HepG2 (cell line): ENCODE measurements at regions not wholly inside any gene's neighbourhood (a gene's known extent, or its start where the extent isn't known, plus 50 kb on each side); places are given as distances from the start of the nearest gene placed in this dataset.
A peak's percentile ranks its signal among the peaks of the same experiment; 100 is the strongest.

Experiments
- ATAC-seq: fragments of 200-7000 bp; cut with Tn5 transposase; 3 replicates; pipeline ENCODE4 v1.9.1; 2020; ENCODE audit warnings: mild to moderate bottlenecking, moderate library complexity
- BruUV-seq: library from RNA; stranded (reverse); fragments of 400-500 nt; replicated peaks from 2 replicates; lab custom pipeline; 2021; lab: Mats Ljungman, UMichigan
- CTCF ChIA-PET: fragments of 300-600 bp; formaldehyde crosslinking; extraction: SDS; loops from one replicate; lab custom pipeline; 2021; ENCODE audit warnings: low total read pairs, inconsistent platforms, low intra/inter-chr PET ratio; lab: Yijun Ruan, JAX
- POLR2A ChIA-PET: fragments of 350-600 bp; sonication (Branson Sonifier 250); formaldehyde crosslinking; loops from one replicate; lab custom pipeline; 2020; ENCODE audit warnings: antibody characterized with exemption, inconsistent platforms; lab: Yijun Ruan, JAX
- DNase-seq: peaks from one replicate; pipeline ENCODE4 v3.0.0-alpha.2; 2015; ENCODE audit warnings: low spot score
- FAIRE-seq: peaks from 3 replicates; lab custom pipeline; 2011; peaks lifted over from hg19 to GRCh38; lab: Jason Lieb, UNC
- H2AFZ ChIP-seq: one replicate; pipeline ENCODE4 v1.6.1; 2011; ENCODE audit warnings: low read length, inconsistent platforms
- H3K27ac ChIP-seq: fragments of 300-600 bp; 3 replicates; pipeline ENCODE4 v1.8.0; 2011; ENCODE audit warnings: mixed run types, mild to moderate bottlenecking, mixed read lengths, low read length, inconsistent platforms; ENCODE audit not compliant: insufficient read depth; ENCODE audit errors: extremely low read length
- H3K27me3 ChIP-seq, 2 experiments: fragments of 200-600 bp in 1 of 2; 2 replicates in 1 of 2; 3 replicates in 1 of 2; pipeline versions ENCODE4 v1.6.0 to v1.8.0; 2011; ENCODE audit warnings: low read length in 2 of 2, mild to moderate bottlenecking in 2 of 2, moderate library complexity in 2 of 2, inconsistent platforms in 1 of 2; ENCODE audit not compliant: insufficient read depth in 2 of 2, control insufficient read depth in 1 of 2
- H3K36me3 ChIP-seq, 2 experiments: fragments of 200-600 bp in 1 of 2; replicated peaks in 1 of 2; 2 replicates in 1 of 2; 3 replicates in 1 of 2; pipeline versions ENCODE4 v1.5.1 to v1.8.0; 2011; ENCODE audit warnings: low read length in 2 of 2, inconsistent platforms in 1 of 2; ENCODE audit not compliant: insufficient read depth in 2 of 2, control insufficient read depth in 1 of 2
- H3K4me1 ChIP-seq: 2 replicates; pipeline ENCODE4 v1.5.1; 2012; ENCODE audit warnings: low read length, inconsistent platforms; ENCODE audit not compliant: insufficient read depth
- H3K4me2 ChIP-seq: 2 replicates; pipeline ENCODE4 v1.6.0; 2011; ENCODE audit warnings: low read depth, low read length, inconsistent platforms
- H3K4me3 ChIP-seq, 3 experiments: fragments of 200-600 bp in 1 of 3; sonication (generic), shearing (Covaris generic) in 1 of 3; replicated peaks in 1 of 3; 2 replicates each; pipeline ENCODE4 v1.5.1; 2011 to 2016; ENCODE audit warnings: low read length in 3 of 3, inconsistent platforms in 2 of 3, low read depth in 2 of 3, mild to moderate bottlenecking in 2 of 3, control low read depth in 1 of 3, mixed read lengths in 1 of 3; ENCODE audit not compliant: insufficient read depth in 1 of 3
- H3K79me2 ChIP-seq: one replicate; pipeline ENCODE4 v1.6.1; 2011; ENCODE audit warnings: low read length, inconsistent platforms; ENCODE audit not compliant: insufficient read depth
- H3K9ac ChIP-seq: 2 replicates; pipeline ENCODE4 v1.6.0; 2011; ENCODE audit warnings: mild to moderate bottlenecking, low read depth, low read length, inconsistent platforms; ENCODE audit not compliant: insufficient read depth
- H3K9me3 ChIP-seq: 2 replicates; pipeline ENCODE4 v1.5.1; 2012; ENCODE audit warnings: mild to moderate bottlenecking, low read length
- H4K20me1 ChIP-seq: 2 replicates; pipeline ENCODE4 v1.6.0; 2011; ENCODE audit warnings: inconsistent platforms, mild to moderate bottlenecking, low read length, moderate library complexity; ENCODE audit not compliant: insufficient read depth
- GTF2F1 ChIP-seq: fragments of 150-350 bp; IDR thresholded peaks from 2 replicates; pipeline ENCODE4 v1.6.1; 2014; ENCODE audit warnings: low read length
- LBX2 ChIP-seq: sonication (generic); formaldehyde crosslinking; IDR thresholded peaks from 2 replicates; pipeline ENCODE4 v1.5.0; 2020; ENCODE audit warnings: missing genetic modification reagents, mild to moderate bottlenecking, borderline replicate concordance
- NFYC ChIP-seq: IDR thresholded peaks from 2 replicates; pipeline ENCODE4 v1.6.1; 2016; ENCODE audit warnings: missing genetic modification reagents, missing compliant biosample characterization
- U2AF1 ChIP-seq: fragments of 200-400 bp; formaldehyde crosslinking; optimal IDR thresholded peaks from 2 replicates; pipeline ENCODE3; 2017; ENCODE audit warnings: mild to moderate bottlenecking, low read depth, low read length
- ZNF589 ChIP-seq: sonication (generic); formaldehyde crosslinking; conservative IDR thresholded peaks from 2 replicates; pipeline ENCODE4 v1.8.0; 2022; ENCODE audit warnings: mild to moderate bottlenecking, moderate library complexity, missing genetic modification reagents
- ZNF609 ChIP-seq: sonication (generic); formaldehyde crosslinking; IDR thresholded peaks from 2 replicates; pipeline ENCODE4 v1.4.0; 2020; ENCODE audit warnings: mild to moderate bottlenecking, missing genetic modification reagents, borderline replicate concordance
- ZNF713 ChIP-seq: sonication (generic); formaldehyde crosslinking; IDR thresholded peaks from 2 replicates; pipeline ENCODE4 v1.4.0; 2020; ENCODE audit warnings: mild to moderate bottlenecking, missing genetic modification reagents
- ZNF782 ChIP-seq: sonication (generic); formaldehyde crosslinking; IDR thresholded peaks from 2 replicates; pipeline ENCODE4 v1.4.0; 2020; ENCODE audit warnings: missing genetic modification reagents, mild to moderate bottlenecking, borderline replicate concordance
- ZSCAN22 ChIP-seq: sonication (generic); formaldehyde crosslinking; IDR thresholded peaks from 2 replicates; pipeline ENCODE4 v1.4.0; 2020; ENCODE audit warnings: mild to moderate bottlenecking, missing genetic modification reagents
- ZXDC ChIP-seq: sonication (generic); formaldehyde crosslinking; IDR thresholded peaks from 2 replicates; pipeline ENCODE4 v1.5.0; 2020; ENCODE audit warnings: mild to moderate bottlenecking, missing genetic modification reagents
- WGBS: methylation state at CpG from one replicate; pipeline ENCODE4 v1.1.6; 2017; ENCODE audit warnings: low lambda C conversion rate; 5-methylcytosine and 5-hydroxymethylcytosine counted together
- in situ Hi-C: cut with HindIII; loops from 2 replicates; pipeline ENCODE4 v1.10.0; 2017; ENCODE audit warnings: low pct_unique_long_range_greater_than_20kb; ENCODE audit not compliant: extremely low pct_ligation_motif_present
- intact Hi-C: fragments of 100-400 bp; cut with micrococcal nuclease; formaldehyde crosslinking; loops from one replicate; pipeline ENCODE4 v1.10.0; 2022; ENCODE audit not compliant: unreplicated experiment
- TF ChIP-seq, protein P1 (sequence below): sonication (generic); formaldehyde crosslinking; IDR thresholded peaks from 2 replicates; pipeline ENCODE4 v1.5.0; 2020; ENCODE audit warnings: missing genetic modification reagents
- TF ChIP-seq, protein P2 (sequence below): fragments of 450-650 bp; IDR thresholded peaks from 2 replicates; pipeline ENCODE4 v1.6.1; 2016

DNA sequence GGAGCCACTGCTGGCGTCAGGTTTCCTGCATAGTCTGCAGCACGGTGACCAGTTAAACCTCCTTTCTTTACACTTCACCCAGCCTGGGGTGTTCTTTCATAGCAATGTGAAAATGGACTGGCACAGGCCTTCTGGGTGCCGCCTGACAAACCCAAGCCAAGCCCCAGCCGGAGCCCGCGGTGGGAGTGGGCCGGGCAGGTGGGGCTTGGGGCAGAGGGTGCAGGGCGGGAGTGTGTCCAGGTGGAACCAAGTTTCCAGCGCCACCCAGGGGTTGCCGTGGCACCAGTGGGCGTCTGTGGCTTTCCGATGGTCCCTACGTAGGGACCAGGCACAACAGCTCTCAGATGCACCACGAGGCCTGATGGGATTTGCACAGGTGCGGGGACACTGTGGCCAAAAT is 75.8 kb downstream of the RTP5 start (continued):
- TF ChIP-seq, protein P1, sequence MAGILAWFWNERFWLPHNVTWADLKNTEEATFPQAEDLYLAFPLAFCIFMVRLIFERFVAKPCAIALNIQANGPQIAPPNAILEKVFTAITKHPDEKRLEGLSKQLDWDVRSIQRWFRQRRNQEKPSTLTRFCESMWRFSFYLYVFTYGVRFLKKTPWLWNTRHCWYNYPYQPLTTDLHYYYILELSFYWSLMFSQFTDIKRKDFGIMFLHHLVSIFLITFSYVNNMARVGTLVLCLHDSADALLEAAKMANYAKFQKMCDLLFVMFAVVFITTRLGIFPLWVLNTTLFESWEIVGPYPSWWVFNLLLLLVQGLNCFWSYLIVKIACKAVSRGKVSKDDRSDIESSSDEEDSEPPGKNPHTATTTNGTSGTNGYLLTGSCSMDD (CRISPR knock-in tag): no peak
- no peak for TF ChIP-seq ZNF589 (CRISPR knock-in tag)
- TF ChIP-seq, all 625 proteins: peak for 0

DNA sequence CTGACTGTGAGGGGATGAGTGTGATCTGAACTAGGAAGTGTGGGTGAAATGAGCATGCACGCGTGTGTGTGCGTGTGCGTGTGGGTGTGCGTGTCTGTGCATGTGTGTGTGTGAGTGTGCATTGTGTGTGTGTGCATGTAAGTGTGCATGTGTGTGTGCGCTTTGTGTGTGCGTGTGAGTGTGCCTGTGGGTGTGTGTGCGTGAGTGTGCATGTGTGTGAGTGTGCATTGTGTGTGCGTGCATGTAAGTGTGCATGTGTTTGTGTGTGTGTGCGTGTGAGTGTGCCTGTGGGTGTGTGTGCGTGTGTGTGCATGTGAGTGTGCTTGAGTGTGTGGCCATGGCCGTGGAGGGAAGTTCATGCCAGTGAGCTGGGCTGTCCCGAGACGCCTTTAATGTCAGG is 76.3 kb downstream of the RTP5 start:
- intact Hi-C loops: no loop called here
- no peak for TF ChIP-seq ZNF782 (CRISPR knock-in tag)
- no peak for TF ChIP-seq LBX2 (CRISPR knock-in tag)
- TF ChIP-seq ZNF713: no peak
- TF ChIP-seq, protein P2, sequence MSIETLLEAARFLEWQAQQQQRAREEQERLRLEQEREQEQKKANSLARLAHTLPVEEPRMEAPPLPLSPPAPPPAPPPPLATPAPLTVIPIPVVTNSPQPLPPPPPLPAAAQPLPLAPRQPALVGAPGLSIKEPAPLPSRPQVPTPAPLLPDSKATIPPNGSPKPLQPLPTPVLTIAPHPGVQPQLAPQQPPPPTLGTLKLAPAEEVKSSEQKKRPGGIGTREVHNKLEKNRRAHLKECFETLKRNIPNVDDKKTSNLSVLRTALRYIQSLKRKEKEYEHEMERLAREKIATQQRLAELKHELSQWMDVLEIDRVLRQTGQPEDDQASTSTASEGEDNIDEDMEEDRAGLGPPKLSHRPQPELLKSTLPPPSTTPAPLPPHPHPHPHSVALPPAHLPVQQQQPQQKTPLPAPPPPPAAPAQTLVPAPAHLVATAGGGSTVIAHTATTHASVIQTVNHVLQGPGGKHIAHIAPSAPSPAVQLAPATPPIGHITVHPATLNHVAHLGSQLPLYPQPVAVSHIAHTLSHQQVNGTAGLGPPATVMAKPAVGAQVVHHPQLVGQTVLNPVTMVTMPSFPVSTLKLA: peak; percentile 68
- TF ChIP-seq ZNF609 (CRISPR knock-in tag): no peak
- no peak for TF ChIP-seq NFYC (CRISPR knock-in tag)
- TF ChIP-seq ZXDC: no peak
- no peak for TF ChIP-seq U2AF1
- no peak for TF ChIP-seq GTF2F1
- TF ChIP-seq ZSCAN22 (CRISPR knock-in tag): no peak

More for the DNA sequence above, 76.3 kb downstream of the RTP5 start:
- ATAC-seq: no peak
- POLR2A ChIA-PET: no interaction called here
- H3K27ac ChIP-seq: no peak overlapping the region
- no peak overlapping the region for H3K4me3 ChIP-seq
- H3K9me3 ChIP-seq: 0 out of 2 replicates have a peak, but pooled peaks cover under 1% of the 10 kb centered on the region
- H3K79me2 ChIP-seq: no peaks in the 10 kb centered on the region
- WGBS: 83% methylated on average over 14 of the region's 14 CpGs
- FAIRE-seq: no peak
- no peak overlapping the region for H3K4me2 ChIP-seq
- in situ Hi-C loops: no loop called here
- H3K9ac ChIP-seq: no peak overlapping the region
- no peak overlapping the region for H2AFZ ChIP-seq
- DNase-seq: no peak
- BruUV-seq: no TSS peak
- peaks cover 17% of the 10 kb centered on the region for H3K4me1 ChIP-seq
- no peaks in the 10 kb centered on the region for H3K36me3 ChIP-seq
- no peaks in the 10 kb centered on the region for H4K20me1 ChIP-seq
- peaks cover 23 to 80% of the 10 kb centered on the region in 2 experiments; a peak in 4 of 5 replicates for H3K27me3 ChIP-seq
- CTCF ChIA-PET: no interaction called here
